Renal cortex interstitium (tissue), 11 donors: ENCODE measurements at regions not wholly inside any gene's neighbourhood (a gene's known extent, or its start where the extent isn't known, plus 50 kb on each side); places are given as distances from the start of the nearest gene placed in this dataset.
"Not testable (repeated sequence)": the region's sequence is repeated elsewhere in the genome, so short reads cannot be mapped to it uniquely, and the experiment has no call there.

Experiments used
- DNase-seq, 11 donors: peaks; one replicate each; pipeline ENCODE4 v3.0.0-alpha.2; 2013; ENCODE audit warnings: low read depth in 9 of 11, low spot score in 4 of 11; ENCODE audit errors: extremely low read depth in 1 of 11

GRCh38 chr1:224791362-224791941 lies 138.0 kb upstream of the DNAH14 start:
- no peak for DNase-seq

DNA sequence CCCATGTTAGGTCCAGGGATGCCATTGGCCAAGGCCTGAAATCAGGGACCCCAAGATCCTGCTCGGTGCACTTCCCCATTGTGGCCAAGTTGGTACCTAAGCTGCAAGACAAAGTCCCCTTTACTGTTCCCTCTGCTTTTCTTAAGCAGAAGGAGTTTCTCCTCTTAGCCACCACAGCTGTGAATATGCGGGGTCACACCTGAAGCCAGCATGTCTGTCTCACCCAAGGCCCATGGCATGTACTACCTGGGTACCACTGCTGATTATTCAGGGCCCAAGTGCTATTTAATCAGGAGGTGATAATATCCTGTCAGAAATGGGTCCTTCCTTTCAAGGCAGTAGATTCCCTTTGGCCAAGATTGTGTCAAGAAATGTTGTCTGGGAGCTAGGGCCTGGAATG lies 133.9 kb upstream of the DNAH14 start:
- DNase-seq = no peak

DNA sequence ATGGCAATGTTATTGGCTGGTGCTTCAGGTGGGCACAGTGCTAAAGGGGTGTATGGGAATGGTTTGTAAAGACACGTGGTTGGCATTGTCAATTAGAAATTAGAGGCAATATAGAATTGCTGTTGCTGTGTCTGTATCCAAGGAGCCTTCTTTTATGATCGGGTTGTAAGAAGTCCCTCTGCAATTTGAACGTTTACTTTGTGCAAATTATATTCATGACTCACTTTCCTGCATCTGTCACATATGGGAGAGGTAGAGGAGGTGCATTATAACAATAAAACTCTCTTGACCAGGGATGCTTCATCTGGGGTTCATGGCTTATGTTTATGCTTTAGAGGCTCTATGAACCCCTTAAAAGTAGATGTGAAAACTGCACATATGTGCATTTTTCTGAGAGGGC lies 130.4 kb upstream of the DNAH14 start:
- no peak for DNase-seq

GRCh38 chr1:224800486-224801119 lies 128.9 kb upstream of the DNAH14 start:
- no peak for DNase-seq

DNA sequence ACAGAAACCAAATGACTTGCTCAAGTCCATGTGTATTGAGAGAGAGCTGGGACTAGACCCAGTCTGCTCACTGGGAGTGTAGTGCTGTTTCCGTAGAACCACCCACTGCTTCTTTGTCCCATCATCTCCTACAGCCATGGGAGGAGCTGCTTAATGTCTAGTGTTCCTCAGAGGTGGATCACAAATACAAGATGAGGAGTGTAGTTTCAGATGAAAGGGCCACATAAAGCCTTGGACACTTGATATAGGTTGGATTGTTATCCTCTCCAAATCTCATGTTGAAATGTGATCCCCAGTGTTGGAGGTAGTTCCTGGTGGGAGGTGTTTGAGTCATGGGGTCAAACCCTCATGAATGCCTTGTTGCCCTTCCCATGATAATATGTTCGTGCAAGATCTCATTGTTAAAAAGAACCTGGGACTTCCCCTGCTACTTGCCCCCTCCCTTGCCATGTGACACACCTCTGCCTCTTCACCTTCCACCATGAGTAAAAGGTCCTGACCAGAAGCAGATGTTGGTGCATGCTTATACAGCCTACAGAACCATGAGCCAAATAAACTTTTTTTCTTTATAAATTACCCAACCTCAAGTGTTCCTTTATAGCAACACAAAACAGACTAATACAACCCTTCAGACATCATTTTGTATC lies 127.5 kb upstream of the DNAH14 start:
- DNase-seq = no peak

- no peak for DNase-seq
Measured at GRCh38 chr1:224802617-224803016, 126.9 kb upstream of the DNAH14 start.

DNA sequence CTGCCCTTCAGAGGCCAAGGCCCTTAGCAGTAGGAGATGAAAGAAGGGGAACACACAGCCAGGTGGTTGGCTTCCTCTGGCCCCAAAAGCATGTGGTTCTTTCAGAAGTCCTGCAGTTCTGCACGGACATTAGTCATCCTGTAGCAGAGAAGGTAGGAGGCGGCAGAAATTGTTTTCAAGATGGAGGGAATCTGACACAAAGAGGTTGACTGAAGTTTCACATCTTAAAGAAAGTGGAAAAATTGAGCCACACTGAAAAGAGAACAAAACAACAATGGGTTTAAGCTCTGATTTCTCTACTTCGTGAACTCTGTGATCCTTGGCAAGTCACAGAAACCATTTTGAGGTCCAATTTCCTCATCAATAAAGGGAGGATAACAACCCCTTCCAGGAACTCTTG lies 125.3 kb upstream of the DNAH14 start:
- no peak for DNase-seq

DNA sequence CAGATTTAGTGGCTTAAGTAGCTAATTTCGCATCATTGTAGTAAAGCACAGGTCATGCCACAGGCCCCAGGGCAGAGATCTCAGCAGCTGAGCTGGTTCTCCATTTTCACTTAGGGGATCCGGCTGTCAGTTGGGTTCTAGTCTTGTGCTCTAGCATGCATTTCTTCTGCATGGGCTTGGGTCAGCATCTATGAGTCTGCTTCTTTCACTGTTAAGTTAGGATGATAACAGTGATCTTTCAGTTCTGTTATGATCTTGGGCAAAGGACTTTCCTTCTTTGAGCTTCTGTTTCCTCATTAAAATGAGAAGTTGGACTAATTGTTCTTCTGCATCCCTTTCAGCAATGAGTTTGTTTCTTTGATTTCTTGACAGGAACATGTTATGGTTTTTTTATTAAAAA lies 123.6 kb upstream of the DNAH14 start:
- no peak for DNase-seq

DNA sequence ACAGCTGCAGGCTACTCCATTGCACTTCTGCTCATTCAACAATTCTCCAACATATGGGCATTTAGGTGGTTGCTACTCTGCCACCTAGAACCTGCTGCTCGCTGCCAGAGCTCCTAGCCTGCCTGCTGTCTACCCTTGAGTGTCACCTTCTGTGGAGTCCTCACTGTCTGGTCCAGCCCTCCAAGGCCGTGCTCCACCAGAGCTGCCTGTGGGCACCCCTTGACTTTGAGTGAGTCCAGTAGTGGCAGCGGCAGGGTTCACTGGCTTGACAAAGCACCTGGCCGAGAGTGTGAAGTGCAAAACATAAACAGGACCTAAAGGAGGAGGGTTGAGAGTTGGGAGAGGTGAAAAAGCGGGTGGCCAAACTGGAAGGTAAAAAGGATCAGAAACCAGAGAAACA lies 120.3 kb upstream of the DNAH14 start:
- no peak for DNase-seq

DNA sequence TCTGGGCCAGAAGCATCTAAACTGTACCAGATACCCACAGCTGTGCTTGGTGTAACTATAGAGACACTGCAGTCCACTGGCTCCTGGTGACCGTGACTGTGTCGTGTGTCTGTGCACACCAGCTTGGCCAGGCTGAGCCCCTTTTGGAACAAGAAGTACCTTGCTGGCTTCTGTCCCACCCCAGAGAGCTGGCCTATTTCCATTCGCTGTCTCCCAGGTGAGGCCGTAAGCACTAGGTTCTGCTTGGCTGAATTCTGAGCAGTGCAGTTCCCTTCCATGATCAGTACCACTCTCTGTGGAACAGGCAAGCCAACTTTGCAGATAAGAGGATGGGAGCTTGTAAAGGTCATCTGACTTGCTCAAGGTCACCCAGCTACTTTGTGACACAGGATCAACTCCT lies 119.9 kb upstream of the DNAH14 start:
- no peak for DNase-seq

DNA sequence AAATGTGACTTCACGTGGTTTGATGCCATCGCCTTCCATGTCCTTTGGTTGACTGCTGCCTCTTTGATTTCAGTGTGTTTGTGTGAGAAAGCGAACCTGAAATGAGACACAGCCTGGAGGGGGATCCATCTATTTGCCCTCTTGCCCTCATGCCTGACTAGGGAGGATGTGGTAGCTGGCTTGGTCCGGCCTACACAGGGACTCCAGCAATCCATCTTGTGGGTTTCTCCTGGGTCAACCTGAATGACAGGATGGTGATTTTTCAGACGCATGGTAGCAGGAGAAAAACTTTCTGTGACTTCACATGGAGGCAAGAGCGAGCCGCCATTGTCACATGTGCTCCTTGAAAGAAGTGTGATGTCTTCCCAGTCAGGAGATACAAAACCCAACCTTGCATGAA lies 117.9 kb upstream of the DNAH14 start:
- peak in 5 of 11 donors; percentile 2 to 31 (median 8) for DNase-seq

DNA sequence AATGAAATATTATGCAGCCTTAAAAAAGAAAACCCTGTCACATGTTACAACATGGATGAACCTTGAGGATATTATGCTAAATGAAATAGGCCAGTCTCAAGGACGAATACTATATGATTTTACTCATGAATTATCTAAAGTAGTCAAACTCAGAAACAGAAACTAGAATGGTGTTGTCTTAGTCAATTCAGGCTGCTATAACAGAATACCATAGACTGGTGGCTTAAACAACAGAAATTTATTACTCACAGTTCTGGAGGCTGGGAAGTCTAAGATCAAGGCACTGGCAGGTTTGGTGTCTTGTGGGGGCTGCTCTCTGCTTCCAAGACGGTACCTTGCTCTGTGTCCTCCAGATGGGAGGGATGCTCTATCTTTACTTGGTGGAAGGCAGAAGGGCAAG lies 113.8 kb upstream of the DNAH14 start:
- no peak for DNase-seq

DNA sequence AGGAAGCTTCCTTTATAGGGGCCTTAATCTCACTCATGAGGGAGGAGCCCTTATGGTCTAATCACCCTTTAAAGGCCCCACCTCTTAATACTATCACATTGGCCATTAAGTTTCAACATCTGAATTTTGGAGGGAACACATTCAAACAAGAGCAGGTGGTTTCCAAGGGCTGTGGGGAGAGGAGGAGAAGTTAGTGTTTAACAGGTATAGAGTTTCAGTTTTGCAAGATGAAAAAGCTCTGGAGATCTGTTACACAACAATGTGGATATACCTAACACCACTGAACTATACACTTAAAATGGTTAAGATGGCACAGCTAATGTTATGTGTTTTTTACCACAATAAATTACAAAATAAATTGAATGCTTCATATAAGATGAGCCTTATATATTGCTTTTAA lies 113.4 kb upstream of the DNAH14 start:
- DNase-seq = no peak

- no peak for DNase-seq
Measured at GRCh38 chr1:224817382-224817781, 112.1 kb upstream of the DNAH14 start.

- DNase-seq = no peak
Measured at GRCh38 chr1:224819861-224820260, 109.6 kb upstream of the DNAH14 start.

DNA sequence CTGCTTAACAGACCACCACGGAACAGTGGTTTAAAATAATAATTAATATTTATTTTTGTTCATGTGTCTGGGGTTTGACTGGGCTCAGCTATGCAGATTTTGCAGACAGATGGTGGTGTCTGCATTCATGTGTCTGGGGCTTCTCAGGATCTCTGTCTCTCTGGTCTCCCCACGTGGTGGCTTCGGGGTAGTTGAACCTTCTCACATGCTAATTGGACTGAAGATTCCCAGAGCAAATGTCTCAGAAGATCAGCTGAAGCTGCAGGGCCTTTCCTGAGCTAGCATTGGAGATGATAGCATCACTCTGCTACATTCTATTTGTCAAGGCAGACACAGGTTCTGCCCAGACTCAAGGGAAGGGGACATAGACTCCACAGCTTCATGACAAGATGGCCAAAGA lies 109.1 kb upstream of the DNAH14 start:
- DNase-seq = no peak

GRCh38 chr1:224821751-224822150 lies 107.7 kb upstream of the DNAH14 start:
- DNase-seq = not testable (repeated sequence)

DNA sequence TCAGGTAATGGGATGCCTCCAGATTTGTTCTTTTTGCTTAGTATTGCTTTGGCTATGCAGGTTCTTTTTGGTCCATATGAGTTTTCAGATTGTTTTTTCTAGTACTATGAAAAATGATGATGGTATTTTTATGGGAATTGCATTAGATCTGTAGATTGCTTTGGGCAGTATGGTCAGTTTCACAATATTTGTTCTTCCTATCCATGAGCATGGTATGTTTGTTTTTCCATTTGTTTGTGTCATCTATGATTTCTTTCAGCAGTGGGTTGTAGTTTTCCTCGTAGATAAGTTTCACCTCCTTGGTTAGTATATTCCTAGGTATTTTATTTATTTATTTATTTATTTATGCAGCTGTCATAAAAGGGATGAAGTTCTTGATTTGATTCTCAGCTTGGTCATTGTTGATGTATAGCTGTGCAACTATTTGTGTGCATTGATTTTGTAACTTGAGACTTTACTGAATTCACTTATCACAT lies 103.9 kb upstream of the DNAH14 start:
- DNase-seq = no peak

GRCh38 chr1:224828691-224829090 lies 100.8 kb upstream of the DNAH14 start:
- DNase-seq = no peak

DNA sequence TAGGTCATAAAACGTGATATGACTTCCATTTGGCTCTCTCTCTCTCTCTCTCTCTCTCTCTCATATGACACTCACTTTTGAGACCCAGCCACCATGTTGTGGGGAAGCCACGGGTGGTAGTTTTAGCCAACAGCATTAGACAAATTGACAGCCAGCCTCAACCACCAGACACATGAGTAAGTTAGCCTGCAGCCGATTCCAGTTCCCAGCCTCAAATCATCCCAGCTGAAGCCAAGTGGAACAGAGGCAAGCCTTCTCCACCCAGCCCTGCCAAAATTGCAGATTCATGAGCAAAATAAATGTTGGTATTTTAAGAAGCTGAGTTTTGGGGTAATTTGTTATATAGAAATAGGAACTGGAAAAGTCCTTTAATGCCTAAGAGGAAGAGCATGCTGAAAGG lies 98.0 kb upstream of the DNAH14 start:
- no peak for DNase-seq
